ENCODE measurements at regions not wholly inside any gene's neighbourhood (a gene's known extent, or its start where the extent isn't known, plus 50 kb on each side); places are given as distances from the start of the nearest gene placed in this dataset.
A peak's percentile ranks its signal among the peaks of the same experiment; 100 is the strongest.
"Not testable (repeated sequence)": the region's sequence is repeated elsewhere in the genome, so short reads cannot be mapped to it uniquely, and the experiment has no call there.

GRCh38 chr6:13874191-13874549 lies 50.6 kb upstream of the RNF182 start:
- H4K20me1 ChIP-seq (ENCODE audit: insufficient read depth, low read length), result no peaks in the 10 kb centered on the region
- H2AFZ ChIP-seq (ENCODE audit: low read length), result peak overlapping the region; percentile 93
- no peak overlapping the region for H3K27ac ChIP-seq (ENCODE audit: low read length)
- peak overlapping the region; percentile 60 for H3K4me3 ChIP-seq (ENCODE audit: low read length)
- H3K79me2 ChIP-seq (ENCODE audit: low read length), result no peaks in the 10 kb centered on the region
- TF ChIP-seq, protein P1, sequence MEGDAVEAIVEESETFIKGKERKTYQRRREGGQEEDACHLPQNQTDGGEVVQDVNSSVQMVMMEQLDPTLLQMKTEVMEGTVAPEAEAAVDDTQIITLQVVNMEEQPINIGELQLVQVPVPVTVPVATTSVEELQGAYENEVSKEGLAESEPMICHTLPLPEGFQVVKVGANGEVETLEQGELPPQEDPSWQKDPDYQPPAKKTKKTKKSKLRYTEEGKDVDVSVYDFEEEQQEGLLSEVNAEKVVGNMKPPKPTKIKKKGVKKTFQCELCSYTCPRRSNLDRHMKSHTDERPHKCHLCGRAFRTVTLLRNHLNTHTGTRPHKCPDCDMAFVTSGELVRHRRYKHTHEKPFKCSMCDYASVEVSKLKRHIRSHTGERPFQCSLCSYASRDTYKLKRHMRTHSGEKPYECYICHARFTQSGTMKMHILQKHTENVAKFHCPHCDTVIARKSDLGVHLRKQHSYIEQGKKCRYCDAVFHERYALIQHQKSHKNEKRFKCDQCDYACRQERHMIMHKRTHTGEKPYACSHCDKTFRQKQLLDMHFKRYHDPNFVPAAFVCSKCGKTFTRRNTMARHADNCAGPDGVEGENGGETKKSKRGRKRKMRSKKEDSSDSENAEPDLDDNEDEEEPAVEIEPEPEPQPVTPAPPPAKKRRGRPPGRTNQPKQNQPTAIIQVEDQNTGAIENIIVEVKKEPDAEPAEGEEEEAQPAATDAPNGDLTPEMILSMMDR (IDR thresholded peaks at IDR 0.05; ENCODE audit: low read length), result no peak
- peak overlapping the region; percentile 13; the same call in 1 of the 2 replicates for H3K9ac ChIP-seq (ENCODE audit: low read length)
- no peaks in the 10 kb centered on the region for H3K27me3 ChIP-seq (replicated peaks; ENCODE audit: insufficient read depth, low read length)
- no peak for DNase-seq
- peak overlapping the region; percentile 98; the same call in 1 of the 2 replicates for H3K4me2 ChIP-seq (ENCODE audit: low read depth, low read length)
- H3K36me3 ChIP-seq (replicated peaks; ENCODE audit: insufficient read depth, low read length), result no peaks in the 10 kb centered on the region
- no peaks in the 10 kb centered on the region for H3K9me2 ChIP-seq (replicated peaks; ENCODE audit: insufficient read depth, low read length)
- H3F3A ChIP-seq (ENCODE audit: insufficient read depth, low read length), result no peaks in the 10 kb centered on the region
- H3K4me1 ChIP-seq (ENCODE audit: low read length), result no peaks in the 10 kb centered on the region
- H3K9me3 ChIP-seq (replicated peaks; ENCODE audit: insufficient read depth, low read length), result no peaks in the 10 kb centered on the region

- Histone ChIP-seq H3K27ac (ENCODE audit: low read length) (no peak overlapping the region), H3K79me2 (ENCODE audit: low read length) (no peaks in the 10 kb centered on the region), H3K27me3 (replicated peaks; ENCODE audit: insufficient read depth, low read length) (no peaks in the 10 kb centered on the region), H4K20me1 (ENCODE audit: insufficient read depth, low read length) (no peaks in the 10 kb centered on the region), H3K36me3 (replicated peaks; ENCODE audit: insufficient read depth, low read length) (no peaks in the 10 kb centered on the region), H3K9me3 (replicated peaks; ENCODE audit: insufficient read depth, low read length) (no peaks in the 10 kb centered on the region), H3K4me2 (ENCODE audit: low read depth, low read length) (peak overlapping the region; percentile 98), H3K4me1 (ENCODE audit: low read length) (no peaks in the 10 kb centered on the region), H3K9me2 (replicated peaks; ENCODE audit: insufficient read depth, low read length) (no peaks in the 10 kb centered on the region), H3K9ac (ENCODE audit: low read length) (peak overlapping the region; percentile 13; the same call in 1 of the 2 replicates), H2AFZ (ENCODE audit: low read length) (peak overlapping the region; percentile 93), H3F3A (ENCODE audit: insufficient read depth, low read length) (no peaks in the 10 kb centered on the region), H3K4me3 (ENCODE audit: low read length) (peak overlapping the region; percentile 60)
- no peak for TF ChIP-seq EZH2 (optimal IDR thresholded peaks at IDR 0.05; ENCODE audit: low read depth, low read length)
- TF ChIP-seq EZH2phosphoT487 (IDR thresholded peaks at IDR 0.05; ENCODE audit: low read length), result no peak
- TF ChIP-seq, protein P1 (IDR thresholded peaks at IDR 0.05; ENCODE audit: low read length), result peak; percentile 92
- peak; percentile 55 for DNase-seq
Observed at GRCh38 chr6:13873288-13874190, 51.2 kb upstream of the RNF182 start.

- H2AFZ ChIP-seq (ENCODE audit: low read length), result no peak overlapping the region
- DNase-seq, result no peak
- H3K27ac ChIP-seq (ENCODE audit: low read length), result no peak overlapping the region
- H3K27me3 ChIP-seq (replicated peaks; ENCODE audit: insufficient read depth, low read length), result no peaks in the 10 kb centered on the region
- no peaks in the 10 kb centered on the region for H3K79me2 ChIP-seq (ENCODE audit: low read length)
- H3K9me3 ChIP-seq (replicated peaks; ENCODE audit: insufficient read depth, low read length), result no peaks in the 10 kb centered on the region
- H3K9me2 ChIP-seq (replicated peaks; ENCODE audit: insufficient read depth, low read length), result no peaks in the 10 kb centered on the region
- no peak overlapping the region for H3K9ac ChIP-seq (ENCODE audit: low read length)
- no peak overlapping the region for H3K4me2 ChIP-seq (ENCODE audit: low read depth, low read length)
- H3K4me1 ChIP-seq (ENCODE audit: low read length), result no peaks in the 10 kb centered on the region
- H3F3A ChIP-seq (ENCODE audit: insufficient read depth, low read length), result no peaks in the 10 kb centered on the region
- TF ChIP-seq EZH2 (optimal IDR thresholded peaks at IDR 0.05; ENCODE audit: low read depth, low read length), result no peak
- TF ChIP-seq EZH2phosphoT487 (IDR thresholded peaks at IDR 0.05; ENCODE audit: low read length), result no peak
- TF ChIP-seq, protein P1 (IDR thresholded peaks at IDR 0.05; ENCODE audit: low read length), result no peak
- H3K4me3 ChIP-seq (ENCODE audit: low read length), result no peak overlapping the region
- no peaks in the 10 kb centered on the region for H3K36me3 ChIP-seq (replicated peaks; ENCODE audit: insufficient read depth, low read length)
- no peaks in the 10 kb centered on the region for H4K20me1 ChIP-seq (ENCODE audit: insufficient read depth, low read length)
Observed at GRCh38 chr6:13872681-13873080, 52.1 kb upstream of the RNF182 start.

- H3K79me2 ChIP-seq (ENCODE audit: low read length); H3K9me3 ChIP-seq (replicated peaks; ENCODE audit: insufficient read depth, low read length); DNase-seq; H3K4me3 ChIP-seq (ENCODE audit: low read length); H3K9ac ChIP-seq (ENCODE audit: low read length); H3K27me3 ChIP-seq (replicated peaks; ENCODE audit: insufficient read depth, low read length); H4K20me1 ChIP-seq (ENCODE audit: insufficient read depth, low read length); H3F3A ChIP-seq (ENCODE audit: insufficient read depth, low read length); H3K4me1 ChIP-seq (ENCODE audit: low read length); H3K9me2 ChIP-seq (replicated peaks; ENCODE audit: insufficient read depth, low read length); H3K36me3 ChIP-seq (replicated peaks; ENCODE audit: insufficient read depth, low read length); H3K27ac ChIP-seq (ENCODE audit: low read length); H2AFZ ChIP-seq (ENCODE audit: low read length); H3K4me2 ChIP-seq (ENCODE audit: low read depth, low read length): not testable (repeated sequence)
Observed at GRCh38 chr6:13872006-13872405, 52.7 kb upstream of the RNF182 start.

Measured in MM.1S (cell line).